Activated naive CD4-positive, alpha-beta T cell treated with anti-CD3 and anti-CD28 coated beads, Interleukin-2, amount 10 ng/mL, durations not matched to agents 7 days and 5 days (primary cell): ENCODE measurements at regions not wholly inside any gene's neighbourhood (a gene's known extent, or its start where the extent isn't known, plus 50 kb on each side); places are given as distances from the start of the nearest gene placed in this dataset.

Source experiments
- CTCF ChIA-PET: fragments of 350-600 bp; sonication (Branson Sonifier 250); formaldehyde crosslinking; loops from one replicate; lab custom pipeline; 2021; ENCODE audit warnings: antibody characterized with exemption; lab: Charles Lee
- DNase-seq: peaks from one replicate; pipeline ENCODE4 v3.0.0-alpha.2; 2020
- H3K27ac Mint-ChIP-seq: one replicate; pipeline ENCODE4 v1.8.0; 2021; ENCODE audit warnings: mild to moderate bottlenecking, moderate library complexity, mixed read lengths
- H3K27me3 Mint-ChIP-seq: one replicate; pipeline ENCODE4 v1.8.0; 2021; ENCODE audit warnings: mild to moderate bottlenecking, mixed read lengths
- H3K36me3 Mint-ChIP-seq: one replicate; pipeline ENCODE4 v1.8.0; 2021; ENCODE audit warnings: mixed read lengths
- H3K4me1 Mint-ChIP-seq: one replicate; pipeline ENCODE4 v1.8.0; 2021; ENCODE audit warnings: mixed read lengths
- H3K4me3 Mint-ChIP-seq: one replicate; pipeline ENCODE4 v1.8.0; 2021; ENCODE audit warnings: mild to moderate bottlenecking, moderate library complexity, mixed read lengths
- H3K9me3 Mint-ChIP-seq: one replicate; pipeline ENCODE4 v1.8.0; 2021; ENCODE audit warnings: mixed read lengths

- CTCF ChIA-PET = interaction anchor here (0.9 kb wide), 1 partner anchor 72 kb away, joined by 3 read pairs; no protein-coding TSS in a partner anchor
- Mint-ChIP-seq H3K9me3 (no peaks in the 10 kb centered on the region), H3K4me1 (no peaks in the 10 kb centered on the region), H3K36me3 (no peaks in the 10 kb centered on the region), H3K27me3 (no peaks in the 10 kb centered on the region), H3K27ac (no peak overlapping the region), H3K4me3 (no peak overlapping the region)
- DNase-seq = no peak
Measured at GRCh38 chr13:46964789-46965527, 68.1 kb upstream of the HTR2A start.

GRCh38 chr13:46963904-46964303, 67.1 kb upstream of the HTR2A start:
- H3K9me3 Mint-ChIP-seq = no peaks in the 10 kb centered on the region
- no peak overlapping the region for H3K4me3 Mint-ChIP-seq
- no peaks in the 10 kb centered on the region for H3K36me3 Mint-ChIP-seq
- H3K4me1 Mint-ChIP-seq = no peaks in the 10 kb centered on the region
- CTCF ChIA-PET = interaction anchor here (1.3 kb wide), 1 partner anchor 32 kb away, joined by 3 read pairs; no protein-coding TSS in a partner anchor
- DNase-seq = no peak
- no peaks in the 10 kb centered on the region for H3K27me3 Mint-ChIP-seq
- no peak overlapping the region for H3K27ac Mint-ChIP-seq

GRCh38 chr13:46962281-46962941, 65.6 kb upstream of the HTR2A start:
- no peak overlapping the region for H3K4me3 Mint-ChIP-seq
- no peaks in the 10 kb centered on the region for H3K36me3 Mint-ChIP-seq
- no peaks in the 10 kb centered on the region for H3K27me3 Mint-ChIP-seq
- DNase-seq = no peak
- no peak overlapping the region for H3K27ac Mint-ChIP-seq
- CTCF ChIA-PET = interaction anchor here (1.3 to 1.8 kb wide), 3 partner anchors 12 to 67 kb away, joined by 3 to 8 read pairs (median 5); no protein-coding TSS in a partner anchor
- H3K4me1 Mint-ChIP-seq = no peaks in the 10 kb centered on the region
- no peaks in the 10 kb centered on the region for H3K9me3 Mint-ChIP-seq

GRCh38 chr13:46961719-46962118, 64.9 kb upstream of the HTR2A start:
- H3K9me3 Mint-ChIP-seq = no peaks in the 10 kb centered on the region
- no peak overlapping the region for H3K27ac Mint-ChIP-seq
- DNase-seq = no peak
- H3K4me1 Mint-ChIP-seq = no peaks in the 10 kb centered on the region
- no peak overlapping the region for H3K4me3 Mint-ChIP-seq
- no peaks in the 10 kb centered on the region for H3K27me3 Mint-ChIP-seq
- CTCF ChIA-PET = interaction anchor here (1.6 to 1.8 kb wide), 2 partner anchors 12 to 66 kb away, joined by 5 to 8 read pairs; no protein-coding TSS in a partner anchor
- no peaks in the 10 kb centered on the region for H3K36me3 Mint-ChIP-seq

- no peaks in the 10 kb centered on the region for H3K9me3 Mint-ChIP-seq
- no peaks in the 10 kb centered on the region for H3K27me3 Mint-ChIP-seq
- CTCF ChIA-PET = no interaction called here
- no peak overlapping the region for H3K4me3 Mint-ChIP-seq
- no peak overlapping the region for H3K27ac Mint-ChIP-seq
- no peak for DNase-seq
- H3K4me1 Mint-ChIP-seq = no peaks in the 10 kb centered on the region
- no peaks in the 10 kb centered on the region for H3K36me3 Mint-ChIP-seq
Measured at GRCh38 chr13:46953941-46954340, 57.1 kb upstream of the HTR2A start.

- H3K36me3 Mint-ChIP-seq = no peaks in the 10 kb centered on the region
- DNase-seq = no peak
- no peaks in the 10 kb centered on the region for H3K4me1 Mint-ChIP-seq
- H3K9me3 Mint-ChIP-seq = no peaks in the 10 kb centered on the region
- no peaks in the 10 kb centered on the region for H3K27me3 Mint-ChIP-seq
- CTCF ChIA-PET = no interaction called here
- H3K27ac Mint-ChIP-seq = no peak overlapping the region
- H3K4me3 Mint-ChIP-seq = no peak overlapping the region
Measured at GRCh38 chr13:46953331-46953730, 56.5 kb upstream of the HTR2A start.

- no peaks in the 10 kb centered on the region for H3K36me3 Mint-ChIP-seq
- no peak for DNase-seq
- H3K27me3 Mint-ChIP-seq = no peaks in the 10 kb centered on the region
- H3K4me1 Mint-ChIP-seq = no peaks in the 10 kb centered on the region
- CTCF ChIA-PET = no interaction called here
- H3K27ac Mint-ChIP-seq = no peak overlapping the region
- no peak overlapping the region for H3K4me3 Mint-ChIP-seq
- no peaks in the 10 kb centered on the region for H3K9me3 Mint-ChIP-seq
Measured at GRCh38 chr13:46951516-46951915, 54.7 kb upstream of the HTR2A start.

- H3K4me3 Mint-ChIP-seq = no peak overlapping the region
- no peaks in the 10 kb centered on the region for H3K36me3 Mint-ChIP-seq
- H3K27ac Mint-ChIP-seq = no peak overlapping the region
- no peaks in the 10 kb centered on the region for H3K4me1 Mint-ChIP-seq
- no peaks in the 10 kb centered on the region for H3K9me3 Mint-ChIP-seq
- CTCF ChIA-PET = no interaction called here
- H3K27me3 Mint-ChIP-seq = no peaks in the 10 kb centered on the region
- no peak for DNase-seq
Measured at GRCh38 chr13:46949211-46949610, 52.4 kb upstream of the HTR2A start.

- Mint-ChIP-seq H3K4me3 (no peak overlapping the region), H3K4me1 (no peaks in the 10 kb centered on the region), H3K36me3 (no peaks in the 10 kb centered on the region), H3K27ac (no peak overlapping the region), H3K9me3 (no peaks in the 10 kb centered on the region), H3K27me3 (no peaks in the 10 kb centered on the region)
- DNase-seq = no peak
- CTCF ChIA-PET = no interaction called here
Measured at GRCh38 chr13:46948338-46948737, 51.5 kb upstream of the HTR2A start.

- H3K4me3 Mint-ChIP-seq = no peak overlapping the region
- H3K36me3 Mint-ChIP-seq = no peaks in the 10 kb centered on the region
- CTCF ChIA-PET = no interaction called here
- DNase-seq = no peak
- no peaks in the 10 kb centered on the region for H3K27me3 Mint-ChIP-seq
- H3K27ac Mint-ChIP-seq = no peak overlapping the region
- no peaks in the 10 kb centered on the region for H3K4me1 Mint-ChIP-seq
- no peaks in the 10 kb centered on the region for H3K9me3 Mint-ChIP-seq
Measured at GRCh38 chr13:46947425-46948191, 50.8 kb upstream of the HTR2A start.
